AG04449 (cell line): ENCODE measurements at regions not wholly inside any gene's neighbourhood (a gene's known extent, or its start where the extent isn't known, plus 50 kb on each side); places are given as distances from the start of the nearest gene placed in this dataset.

Source experiments
- CTCF ChIA-PET: fragments of 350-600 bp; formaldehyde crosslinking; extraction: SDS; loops from one replicate; lab custom pipeline; 2021; ENCODE audit warnings: antibody characterized with exemption; lab: Yijun Ruan, JAX
- POLR2A ChIA-PET: fragments of 400-600, 350-600 bp; formaldehyde crosslinking; extraction: SDS; loops from one replicate; lab custom pipeline; 2020; ENCODE audit warnings: antibody characterized with exemption, inconsistent platforms; lab: Yijun Ruan, JAX
- DNase-seq: peaks from one replicate; pipeline ENCODE4 v3.0.0-alpha.2; 2010; ENCODE audit warnings: low read depth, low spot score
- H3K4me3 ChIP-seq: 2 replicates; pipeline ENCODE4 v1.5.1; 2011; ENCODE audit warnings: low read depth, mild to moderate bottlenecking, control low read depth, low read length
- TF ChIP-seq, protein P1 (sequence below): IDR thresholded peaks from one replicate; pipeline ENCODE4 v1.5.1; 2011; ENCODE audit warnings: mild to moderate bottlenecking, moderate library complexity, low read length, control low read depth, inconsistent platforms; ENCODE audit not compliant: insufficient read depth; ENCODE audit errors: missing control alignments

DNA sequence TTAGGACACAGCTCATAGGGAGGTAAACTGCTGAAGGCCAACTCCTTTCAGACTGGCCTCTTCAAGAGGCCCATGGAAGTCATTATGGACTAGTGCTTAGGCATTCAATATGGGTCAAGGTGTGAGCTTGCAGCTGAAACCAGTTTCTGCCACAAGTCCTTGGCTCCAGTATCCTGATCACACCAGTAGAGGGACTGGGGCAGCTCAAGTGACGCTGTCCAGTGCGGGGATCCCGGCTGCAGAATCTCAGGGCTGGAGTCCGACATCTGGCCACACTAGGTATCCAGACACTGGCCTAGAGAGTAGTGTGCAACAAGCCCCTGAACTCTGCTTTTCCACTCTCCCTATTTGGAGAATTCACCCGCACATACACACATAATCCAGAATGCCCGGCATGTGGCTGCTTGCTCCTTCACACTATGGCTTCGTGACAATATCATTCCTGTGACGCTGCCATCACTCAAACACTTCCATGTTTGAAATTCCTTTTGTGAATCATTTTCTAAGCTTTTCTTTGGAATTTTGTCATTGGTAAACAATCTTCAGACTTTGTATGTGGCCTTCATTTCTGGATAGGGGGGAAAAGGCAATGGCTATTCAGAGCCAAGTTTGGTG, 425.1 kb downstream of the EFNB2 start:
- ChIA-PET CTCF (interaction anchor here (1.6 kb wide), 1 partner anchor 10 kb away, joined by 3 read pairs; no protein-coding TSS in a partner anchor), POLR2A (interaction anchor here (0.7 kb wide), 1 partner anchor 457 kb away, joined by 3 read pairs; no protein-coding TSS in a partner anchor)
- DNase-seq: no peak
- no peak overlapping the region for H3K4me3 ChIP-seq
- TF ChIP-seq, protein P1, sequence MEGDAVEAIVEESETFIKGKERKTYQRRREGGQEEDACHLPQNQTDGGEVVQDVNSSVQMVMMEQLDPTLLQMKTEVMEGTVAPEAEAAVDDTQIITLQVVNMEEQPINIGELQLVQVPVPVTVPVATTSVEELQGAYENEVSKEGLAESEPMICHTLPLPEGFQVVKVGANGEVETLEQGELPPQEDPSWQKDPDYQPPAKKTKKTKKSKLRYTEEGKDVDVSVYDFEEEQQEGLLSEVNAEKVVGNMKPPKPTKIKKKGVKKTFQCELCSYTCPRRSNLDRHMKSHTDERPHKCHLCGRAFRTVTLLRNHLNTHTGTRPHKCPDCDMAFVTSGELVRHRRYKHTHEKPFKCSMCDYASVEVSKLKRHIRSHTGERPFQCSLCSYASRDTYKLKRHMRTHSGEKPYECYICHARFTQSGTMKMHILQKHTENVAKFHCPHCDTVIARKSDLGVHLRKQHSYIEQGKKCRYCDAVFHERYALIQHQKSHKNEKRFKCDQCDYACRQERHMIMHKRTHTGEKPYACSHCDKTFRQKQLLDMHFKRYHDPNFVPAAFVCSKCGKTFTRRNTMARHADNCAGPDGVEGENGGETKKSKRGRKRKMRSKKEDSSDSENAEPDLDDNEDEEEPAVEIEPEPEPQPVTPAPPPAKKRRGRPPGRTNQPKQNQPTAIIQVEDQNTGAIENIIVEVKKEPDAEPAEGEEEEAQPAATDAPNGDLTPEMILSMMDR: no peak

DNA sequence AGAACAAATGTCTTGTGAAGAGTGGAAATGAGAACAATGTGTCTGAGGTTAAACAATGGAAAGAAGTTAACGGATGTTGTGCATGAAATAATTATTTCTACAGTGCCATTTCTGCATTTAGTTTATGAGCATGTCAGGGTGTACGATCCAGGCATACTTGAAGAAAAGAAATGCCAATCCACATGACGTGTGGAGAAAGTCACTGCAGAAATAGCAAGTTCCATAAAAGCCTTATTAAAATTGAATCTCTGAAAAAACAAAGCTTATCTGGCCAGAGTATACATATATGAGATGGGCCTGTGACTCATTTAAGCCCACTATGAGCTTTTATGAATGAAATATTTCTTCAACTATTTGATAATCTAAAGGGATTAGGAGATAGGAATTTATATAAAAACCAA, 426.1 kb downstream of the EFNB2 start:
- no peak overlapping the region for H3K4me3 ChIP-seq
- POLR2A ChIA-PET: no interaction called here
- DNase-seq: peak; percentile 70
- CTCF ChIA-PET: interaction anchor here (1.6 kb wide), 1 partner anchor 11 kb away, joined by 3 read pairs; no protein-coding TSS in a partner anchor
- TF ChIP-seq, protein P1: no peak

DNA sequence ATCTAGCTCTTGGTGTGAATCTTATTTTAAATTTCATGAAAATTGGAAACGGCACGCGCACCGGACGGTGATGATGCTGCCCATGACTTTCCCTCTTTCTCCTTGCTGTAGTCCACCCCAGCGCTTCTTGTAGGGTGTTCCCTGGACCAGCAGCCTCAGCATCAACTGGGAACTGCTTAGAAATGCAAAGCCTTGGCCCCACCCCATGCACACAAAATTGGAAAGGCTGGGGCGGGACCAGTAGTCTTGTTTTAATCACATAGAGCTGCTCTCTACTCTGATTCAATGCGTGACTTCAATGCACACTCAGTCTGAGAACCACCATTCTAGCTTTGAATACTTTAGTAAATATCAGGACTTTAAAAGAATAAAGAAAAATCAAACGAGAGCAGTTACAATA, 427.1 kb downstream of the EFNB2 start:
- TF ChIP-seq, protein P1: no peak
- no peak overlapping the region for H3K4me3 ChIP-seq
- ChIA-PET CTCF (no interaction called here), POLR2A (no interaction called here)
- DNase-seq: no peak

DNA sequence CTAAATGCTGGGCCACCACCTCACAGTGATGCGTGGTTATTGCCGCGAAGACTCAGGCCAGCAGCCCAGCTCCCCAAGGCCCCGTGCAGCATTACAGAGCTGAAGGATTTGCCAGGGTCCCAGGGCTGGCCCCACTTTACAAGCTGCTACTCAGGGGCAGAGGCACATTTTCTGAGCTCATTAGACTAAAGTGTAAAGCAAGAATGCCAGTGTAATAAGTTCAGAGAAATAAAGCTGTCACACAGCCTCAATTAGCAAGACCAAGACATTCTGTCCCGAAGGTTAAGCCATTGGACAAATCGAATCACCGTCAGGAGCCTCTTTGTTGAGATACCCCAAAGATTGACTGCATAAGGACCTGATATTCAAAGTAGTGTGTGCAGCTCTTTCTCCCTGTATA, 428.4 kb downstream of the EFNB2 start:
- TF ChIP-seq, protein P1: no peak
- no peak overlapping the region for H3K4me3 ChIP-seq
- POLR2A ChIA-PET: no interaction called here
- CTCF ChIA-PET: interaction anchor here (1.2 kb wide), 1 partner anchor 423 kb away, joined by 3 read pairs; no protein-coding TSS in a partner anchor
- DNase-seq: no peak

DNA sequence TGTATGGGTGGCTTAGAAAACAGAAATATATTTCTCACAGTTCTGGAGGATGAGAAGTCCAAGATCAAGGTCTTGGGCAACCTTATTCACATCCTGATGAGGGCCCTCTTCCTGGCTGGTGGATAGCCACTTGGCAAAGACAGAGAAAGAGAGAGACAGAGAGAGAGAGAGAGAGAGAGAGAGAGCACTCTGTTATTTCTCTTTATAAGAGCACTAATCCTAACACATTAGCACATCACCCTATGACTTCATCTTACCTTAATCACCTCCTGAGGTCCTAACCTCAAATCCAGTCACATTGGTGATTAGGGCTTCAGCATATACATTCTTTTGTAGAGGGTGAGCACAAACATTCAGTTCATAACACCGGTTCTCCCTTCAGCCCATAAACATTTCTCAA, 430.3 kb downstream of the EFNB2 start:
- TF ChIP-seq, protein P1: no peak
- CTCF ChIA-PET: interaction anchor here (1.5 kb wide), 1 partner anchor 15 kb away, joined by 3 read pairs; no protein-coding TSS in a partner anchor
- DNase-seq: no peak
- POLR2A ChIA-PET: no interaction called here
- no peak overlapping the region for H3K4me3 ChIP-seq

DNA sequence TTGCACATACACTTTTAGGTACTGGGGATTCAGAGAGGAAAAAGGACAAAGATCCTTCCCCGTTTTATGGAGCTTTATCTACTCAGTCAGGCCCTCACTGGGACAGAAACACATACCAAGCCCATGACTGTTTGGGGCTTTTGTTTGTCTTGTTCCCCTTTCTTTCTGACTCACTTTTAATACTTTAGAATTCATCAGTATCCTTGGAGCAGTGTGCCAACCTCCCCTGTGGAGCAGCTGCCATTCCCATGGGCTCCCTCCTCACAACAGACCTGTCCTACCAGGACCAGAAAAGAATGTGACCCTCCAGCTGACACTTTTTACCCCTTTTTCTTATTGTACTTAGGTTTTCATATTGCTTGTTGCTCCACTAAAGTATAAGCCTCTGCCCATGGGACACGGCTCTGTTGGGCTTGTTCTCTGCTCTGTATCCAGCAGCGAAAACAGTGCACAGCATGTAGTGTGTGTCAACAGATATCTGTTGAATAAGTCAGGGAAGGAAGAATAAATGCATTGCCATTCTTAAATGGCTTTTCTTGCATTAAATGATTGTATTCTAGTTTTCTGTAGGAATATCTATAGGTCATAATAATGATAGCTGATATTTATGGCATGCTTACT, 431.1 kb downstream of the EFNB2 start:
- ChIA-PET POLR2A (interaction anchor here (1.6 kb wide), 1 partner anchor 52 kb away, joined by 6 read pairs; no protein-coding TSS in a partner anchor), CTCF (interaction anchor here (1.3 to 1.5 kb wide), 2 partner anchors 14 to 15 kb away, joined by 3 to 4 read pairs; no protein-coding TSS in a partner anchor)
- TF ChIP-seq, protein P1: no peak
- DNase-seq: peak; percentile 59
- H3K4me3 ChIP-seq: no peak overlapping the region
